Activated naive CD8-positive, alpha-beta T cell treated with anti-CD3 and anti-CD28 coated beads, Interleukin-2, amount 10 ng/mL, durations not matched to agents 7 days and 5 days (primary cell): ENCODE measurements at regions not wholly inside any gene's neighbourhood (a gene's known extent, or its start where the extent isn't known, plus 50 kb on each side); places are given as distances from the start of the nearest gene placed in this dataset.
A peak's percentile ranks its signal among the peaks of the same experiment; 100 is the strongest.
"Not testable (repeated sequence)": the region's sequence is repeated elsewhere in the genome, so short reads cannot be mapped to it uniquely, and the experiment has no call there.

ENCODE experiments used
- ATAC-seq: fragments of 150-1000 bp; cut with Tn5 transposase; one replicate; pipeline ENCODE4 v1.10.0; 2021; ENCODE audit warnings: low read depth, moderate library complexity
- POLR2A ChIA-PET: fragments of 350-600 bp; sonication (Branson Sonifier 250); formaldehyde crosslinking; loops from one replicate; lab custom pipeline; 2021; ENCODE audit warnings: antibody characterized with exemption; lab: Charles Lee
- DNase-seq: peaks from one replicate; pipeline ENCODE4 v3.0.0; 2021
- H3K27ac Mint-ChIP-seq: one replicate; pipeline ENCODE4 v1.8.0; 2022; ENCODE audit warnings: mild to moderate bottlenecking, mixed read lengths
- H3K27me3 Mint-ChIP-seq: one replicate; pipeline ENCODE4 v1.8.0; 2022; ENCODE audit warnings: mild to moderate bottlenecking, moderate library complexity, mixed read lengths
- H3K36me3 Mint-ChIP-seq: one replicate; pipeline ENCODE4 v1.8.0; 2021; ENCODE audit warnings: mild to moderate bottlenecking, mixed read lengths
- H3K4me1 Mint-ChIP-seq: one replicate; pipeline ENCODE4 v1.8.0; 2021; ENCODE audit warnings: mixed read lengths
- H3K4me3 Mint-ChIP-seq: one replicate; pipeline ENCODE4 v1.8.0; 2022; ENCODE audit warnings: mild to moderate bottlenecking, moderate library complexity, mixed read lengths
- H3K9me3 Mint-ChIP-seq: one replicate; pipeline ENCODE4 v1.8.0; 2021; ENCODE audit warnings: mixed read lengths

- H3K27me3 Mint-ChIP-seq, H3K9me3 Mint-ChIP-seq, H3K4me1 Mint-ChIP-seq, DNase-seq, H3K4me3 Mint-ChIP-seq, POLR2A ChIA-PET, H3K27ac Mint-ChIP-seq, H3K36me3 Mint-ChIP-seq, ATAC-seq: not testable (repeated sequence)
Observed at GRCh38 chr10:46773178-46773896, 137.9 kb upstream of the PTPN20 start.

GRCh38 chr10:46773897-46774236 is 137.4 kb upstream of the PTPN20 start:
- ATAC-seq: peak; percentile 47
- H3K4me1 Mint-ChIP-seq, H3K27me3 Mint-ChIP-seq, H3K4me3 Mint-ChIP-seq, POLR2A ChIA-PET, H3K9me3 Mint-ChIP-seq, H3K27ac Mint-ChIP-seq, H3K36me3 Mint-ChIP-seq, DNase-seq: not testable (repeated sequence)

- DNase-seq, POLR2A ChIA-PET, H3K27ac Mint-ChIP-seq, H3K36me3 Mint-ChIP-seq, H3K4me1 Mint-ChIP-seq, H3K27me3 Mint-ChIP-seq, H3K9me3 Mint-ChIP-seq, ATAC-seq, H3K4me3 Mint-ChIP-seq: not testable (repeated sequence)
Observed at GRCh38 chr10:46774366-46774765, 136.9 kb upstream of the PTPN20 start.

- H3K27me3 Mint-ChIP-seq, H3K9me3 Mint-ChIP-seq, ATAC-seq, H3K36me3 Mint-ChIP-seq, H3K4me1 Mint-ChIP-seq, POLR2A ChIA-PET, H3K4me3 Mint-ChIP-seq, DNase-seq, H3K27ac Mint-ChIP-seq: not testable (repeated sequence)
Observed at GRCh38 chr10:46774945-46775667, 136.1 kb upstream of the PTPN20 start.

GRCh38 chr10:46775668-46776059 is 135.6 kb upstream of the PTPN20 start:
- H3K27ac Mint-ChIP-seq, H3K36me3 Mint-ChIP-seq, H3K4me1 Mint-ChIP-seq, DNase-seq, ATAC-seq, H3K9me3 Mint-ChIP-seq, POLR2A ChIA-PET, H3K4me3 Mint-ChIP-seq: not testable (repeated sequence)
- peaks cover 12% of the 10 kb centered on the region for H3K27me3 Mint-ChIP-seq

GRCh38 chr10:46779571-46779970 is 131.7 kb upstream of the PTPN20 start:
- H3K27ac Mint-ChIP-seq, ATAC-seq, H3K4me1 Mint-ChIP-seq, H3K36me3 Mint-ChIP-seq, POLR2A ChIA-PET, DNase-seq, H3K4me3 Mint-ChIP-seq, H3K9me3 Mint-ChIP-seq: not testable (repeated sequence)
- H3K27me3 Mint-ChIP-seq: peaks cover 31% of the 10 kb centered on the region

- H3K4me1 Mint-ChIP-seq, ATAC-seq, H3K36me3 Mint-ChIP-seq, POLR2A ChIA-PET, H3K9me3 Mint-ChIP-seq, H3K27ac Mint-ChIP-seq, H3K4me3 Mint-ChIP-seq, DNase-seq: not testable (repeated sequence)
- H3K27me3 Mint-ChIP-seq: peaks cover 31% of the 10 kb centered on the region
Observed at GRCh38 chr10:46780164-46780563, 131.1 kb upstream of the PTPN20 start.

GRCh38 chr10:46781001-46781400 is 130.2 kb upstream of the PTPN20 start:
- H3K4me1 Mint-ChIP-seq, ATAC-seq, POLR2A ChIA-PET, H3K9me3 Mint-ChIP-seq, H3K4me3 Mint-ChIP-seq, H3K27ac Mint-ChIP-seq, DNase-seq, H3K36me3 Mint-ChIP-seq: not testable (repeated sequence)
- H3K27me3 Mint-ChIP-seq: peaks cover 31% of the 10 kb centered on the region

GRCh38 chr10:46782001-46782874 is 129.0 kb upstream of the PTPN20 start:
- H3K9me3 Mint-ChIP-seq, ATAC-seq, H3K4me1 Mint-ChIP-seq, DNase-seq, H3K36me3 Mint-ChIP-seq, H3K4me3 Mint-ChIP-seq, POLR2A ChIA-PET, H3K27ac Mint-ChIP-seq: not testable (repeated sequence)
- H3K27me3 Mint-ChIP-seq: peaks cover 29% of the 10 kb centered on the region

- POLR2A ChIA-PET, H3K36me3 Mint-ChIP-seq, H3K4me1 Mint-ChIP-seq, ATAC-seq, H3K4me3 Mint-ChIP-seq, H3K27ac Mint-ChIP-seq, H3K9me3 Mint-ChIP-seq, DNase-seq: not testable (repeated sequence)
- peaks cover 22% of the 10 kb centered on the region for H3K27me3 Mint-ChIP-seq
Observed at GRCh38 chr10:46784665-46785064, 126.6 kb upstream of the PTPN20 start.

GRCh38 chr10:46786125-46786517 is 125.1 kb upstream of the PTPN20 start:
- H3K4me1 Mint-ChIP-seq, POLR2A ChIA-PET, H3K36me3 Mint-ChIP-seq, ATAC-seq, H3K9me3 Mint-ChIP-seq, DNase-seq: not testable (repeated sequence)
- Mint-ChIP-seq H3K27ac (peak overlapping the region; percentile 42), H3K27me3 (peaks cover 14% of the 10 kb centered on the region), H3K4me3 (peak overlapping the region; percentile 73)

GRCh38 chr10:46786518-46787320 is 124.5 kb upstream of the PTPN20 start:
- DNase-seq (peak; percentile 73), ATAC-seq (peak; percentile 81)
- POLR2A ChIA-PET, H3K9me3 Mint-ChIP-seq, H3K4me1 Mint-ChIP-seq, H3K36me3 Mint-ChIP-seq: not testable (repeated sequence)
- Mint-ChIP-seq H3K27me3 (peaks cover 11% of the 10 kb centered on the region), H3K4me3 (peak overlapping the region; percentile 87), H3K27ac (peak overlapping the region; percentile 61)

GRCh38 chr10:46787321-46787615 is 124.0 kb upstream of the PTPN20 start:
- Mint-ChIP-seq H3K4me1 (peaks cover 4% of the 10 kb centered on the region), H3K4me3 (peak overlapping the region; percentile 87), H3K9me3 (no peaks in the 10 kb centered on the region), H3K27ac (peak overlapping the region; percentile 48), H3K36me3 (no peaks in the 10 kb centered on the region), H3K27me3 (peaks cover 7% of the 10 kb centered on the region)
- POLR2A ChIA-PET: no interaction called here
- peak; percentile 74 for ATAC-seq
- DNase-seq: no peak
